Erythroblast (primary cell): ENCODE measurements at regions not wholly inside any gene's neighbourhood (a gene's known extent, or its start where the extent isn't known, plus 50 kb on each side); places are given as distances from the start of the nearest gene placed in this dataset.

ENCODE experiments used
- GATA1 ChIP-seq: IDR thresholded peaks from 2 replicates; pipeline ENCODE4 v1.6.1; 2011; ENCODE audit warnings: low read depth, mild to moderate bottlenecking, control low read depth, low read length, moderate library complexity
- POLR2A ChIP-seq: IDR thresholded peaks from 2 replicates; pipeline ENCODE4 v1.6.1; 2011; ENCODE audit warnings: mild to moderate bottlenecking, low read length

DNA sequence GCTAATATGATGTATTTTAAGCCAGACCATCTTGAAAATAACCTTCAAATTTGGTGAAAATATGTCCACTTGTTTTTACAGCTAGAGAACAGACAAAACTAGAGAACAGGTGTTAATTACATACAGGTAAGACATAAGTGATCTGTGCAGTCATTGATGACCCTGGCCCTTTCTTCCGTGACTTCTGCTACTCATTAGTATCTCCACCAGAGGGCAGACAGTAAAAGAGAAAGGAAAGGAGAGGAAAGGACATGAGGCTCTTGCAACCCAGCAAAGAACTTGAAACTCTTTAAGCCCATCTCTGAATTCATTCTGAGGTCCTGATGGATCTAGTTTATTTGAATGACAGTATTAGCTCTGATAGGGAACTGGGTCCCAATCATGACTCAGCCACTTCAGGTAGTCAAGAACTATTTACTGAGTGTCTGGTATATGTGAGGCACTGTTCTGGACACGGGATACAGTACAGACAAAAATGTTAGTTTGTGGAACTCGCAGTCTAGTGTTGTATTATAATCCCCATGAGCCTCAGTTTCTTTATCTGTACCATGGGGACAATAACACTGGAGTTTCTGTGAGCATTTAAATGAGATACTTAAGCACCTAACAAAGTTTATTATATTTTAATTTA is 121.0 kb upstream of the TEX13D start:
- TF ChIP-seq POLR2A (no peak), GATA1 (no peak)
